GM12872 (cell line): ENCODE measurements at regions not wholly inside any gene's neighbourhood (a gene's known extent, or its start where the extent isn't known, plus 50 kb on each side); places are given as distances from the start of the nearest gene placed in this dataset.

ENCODE experiments used
- CTCF ChIP-seq: IDR thresholded peaks from 3 replicates; pipeline ENCODE4 v1.5.1; 2011; ENCODE audit warnings: low read depth, mild to moderate bottlenecking, low read length, moderate library complexity; ENCODE audit not compliant: insufficient read depth

GRCh38 chr2:139077099-139077737 is 297.0 kb upstream of the NXPH2 start:
- no peak for TF ChIP-seq CTCF

DNA sequence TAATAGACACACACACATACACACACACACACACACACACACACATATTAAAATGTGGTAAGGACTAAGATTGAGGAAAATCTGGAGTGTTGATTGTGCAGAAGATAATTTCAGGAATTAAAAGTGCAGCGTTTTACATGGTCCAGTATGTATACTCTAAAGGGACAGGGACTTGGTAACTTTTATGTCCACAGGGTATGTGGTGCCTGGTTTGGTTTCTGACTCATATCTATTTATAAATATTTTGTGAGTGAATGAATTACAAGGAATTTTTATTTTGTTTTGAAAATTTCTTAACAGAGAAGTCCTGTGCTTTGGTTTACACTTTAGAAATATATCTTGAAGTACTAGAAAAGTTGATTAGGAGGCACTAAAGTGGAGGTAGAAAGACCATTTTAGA is 287.7 kb upstream of the NXPH2 start:
- TF ChIP-seq CTCF, result no peak

- no peak for TF ChIP-seq CTCF
Measured at GRCh38 chr2:139067072-139067471, 286.9 kb upstream of the NXPH2 start.

DNA sequence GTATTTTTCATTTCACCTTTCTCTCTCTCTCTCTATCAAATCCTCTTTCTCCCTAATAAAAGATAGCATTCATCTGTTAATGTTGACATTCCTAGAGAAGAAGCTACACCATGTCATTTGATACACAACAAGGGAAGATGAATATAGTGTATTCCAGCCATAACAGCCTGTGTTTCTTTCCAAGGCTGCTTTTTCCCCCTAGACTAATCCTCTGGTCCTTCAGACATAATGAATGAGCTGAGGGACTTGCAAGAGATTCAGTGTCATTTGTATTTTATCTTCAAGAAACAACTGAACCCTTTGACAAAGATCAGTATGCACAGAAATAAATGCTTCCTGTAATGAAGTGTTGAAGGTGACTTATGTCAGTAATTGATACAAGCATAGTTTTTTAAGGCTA is 284.0 kb upstream of the NXPH2 start:
- TF ChIP-seq CTCF, result no peak

GRCh38 chr2:139059617-139060016 is 279.4 kb upstream of the NXPH2 start:
- no peak for TF ChIP-seq CTCF

GRCh38 chr2:139055202-139055601 is 275.0 kb upstream of the NXPH2 start:
- TF ChIP-seq CTCF, result no peak

GRCh38 chr2:139048017-139048416 is 267.8 kb upstream of the NXPH2 start:
- TF ChIP-seq CTCF, result no peak
